ENCODE measurements at regions not wholly inside any gene's neighbourhood (a gene's known extent, or its start where the extent isn't known, plus 50 kb on each side); places are given as distances from the start of the nearest gene placed in this dataset.

DNA sequence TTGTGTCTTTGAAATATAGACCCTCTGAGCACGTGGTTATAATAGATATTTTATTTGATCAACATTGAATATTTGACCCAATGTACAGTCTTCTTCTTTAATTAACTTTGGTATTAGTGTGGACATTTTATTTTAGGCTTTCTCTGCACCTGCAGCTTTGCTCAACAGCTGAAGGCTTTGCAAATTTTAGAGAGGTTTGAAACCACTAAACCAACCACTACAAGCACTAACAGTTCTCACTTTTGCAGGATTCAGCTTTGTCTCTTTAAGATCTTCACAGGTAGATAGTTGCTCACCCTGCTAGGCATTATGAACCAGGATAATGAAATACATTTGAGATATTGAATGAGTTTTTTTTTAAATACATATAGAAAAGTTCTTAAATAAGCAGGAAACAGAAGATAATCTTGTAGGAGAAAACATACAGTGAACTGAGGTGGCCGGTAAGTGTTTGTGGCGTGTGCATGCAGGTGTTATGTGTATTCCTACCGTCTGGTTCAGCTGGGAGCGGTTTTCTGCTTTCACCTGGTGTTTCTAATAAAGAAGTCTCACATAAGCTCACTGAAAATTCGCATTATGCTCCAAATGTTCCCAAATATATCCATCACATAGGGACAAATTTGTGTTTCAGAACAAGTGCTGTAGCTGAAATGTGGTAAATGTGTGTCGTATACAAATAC is 1508.3 kb upstream of the TENM3 start:
- H3K9me3 ChIP-seq (ENCODE audit: control insufficient read depth in 1 of 2, low read length in 2 of 2): peaks cover 0 to under 1% of the 10 kb centered on the region in 2 donors
- no peak overlapping the region for H3K27ac ChIP-seq (ENCODE audit: low read depth, low read length)
- H3K4me1 ChIP-seq (ENCODE audit: control insufficient read depth in 1 of 2, insufficient read depth in 2 of 2, low read length in 2 of 2): no peaks in the 10 kb centered on the region
- H3K4me3 ChIP-seq (ENCODE audit: low read depth in 1 of 2, low read length in 2 of 2): no peak overlapping the region
- no peaks in the 10 kb centered on the region for H3K27me3 ChIP-seq (ENCODE audit: control insufficient read depth in 1 of 2, insufficient read depth in 2 of 2, low read length in 2 of 2)
- no peak overlapping the region for H3K9ac ChIP-seq (ENCODE audit: low read depth in 1 of 2, low read length in 2 of 2)
- H3K36me3 ChIP-seq (ENCODE audit: control insufficient read depth in 1 of 2, insufficient read depth in 2 of 2, low read length in 2 of 2): no peaks in the 10 kb centered on the region

DNA sequence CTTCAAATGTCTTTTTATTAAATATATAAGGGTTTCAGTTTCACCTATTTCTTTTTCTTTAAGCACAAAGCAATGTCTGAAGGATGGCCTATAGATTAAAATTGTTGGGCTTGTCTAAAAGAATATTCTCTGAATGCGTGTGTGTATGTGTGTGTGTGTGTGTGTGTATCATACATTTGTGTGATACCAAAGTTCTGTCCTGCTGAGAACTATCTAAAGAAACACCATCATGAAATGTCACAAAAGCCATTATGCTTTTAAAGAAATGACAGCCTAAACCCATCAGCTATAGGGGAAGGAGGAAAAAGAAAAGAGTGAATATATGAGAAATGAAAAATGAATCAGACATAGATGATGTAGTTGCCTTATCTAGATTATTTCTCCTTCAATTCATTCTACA is 1501.5 kb upstream of the TENM3 start:
- H3K4me1 ChIP-seq (ENCODE audit: control insufficient read depth in 1 of 2, insufficient read depth in 2 of 2, low read length in 2 of 2): no peaks in the 10 kb centered on the region
- no peak overlapping the region for H3K27ac ChIP-seq (ENCODE audit: low read depth, low read length)
- H3K9me3 ChIP-seq (ENCODE audit: control insufficient read depth in 1 of 2, low read length in 2 of 2): no peaks in the 10 kb centered on the region
- no peaks in the 10 kb centered on the region for H3K27me3 ChIP-seq (ENCODE audit: control insufficient read depth in 1 of 2, insufficient read depth in 2 of 2, low read length in 2 of 2)
- H3K4me3 ChIP-seq (ENCODE audit: low read depth in 1 of 2, low read length in 2 of 2): no peak overlapping the region
- no peak overlapping the region for H3K9ac ChIP-seq (ENCODE audit: low read depth in 1 of 2, low read length in 2 of 2)
- H3K36me3 ChIP-seq (ENCODE audit: control insufficient read depth in 1 of 2, insufficient read depth in 2 of 2, low read length in 2 of 2): no peaks in the 10 kb centered on the region

DNA sequence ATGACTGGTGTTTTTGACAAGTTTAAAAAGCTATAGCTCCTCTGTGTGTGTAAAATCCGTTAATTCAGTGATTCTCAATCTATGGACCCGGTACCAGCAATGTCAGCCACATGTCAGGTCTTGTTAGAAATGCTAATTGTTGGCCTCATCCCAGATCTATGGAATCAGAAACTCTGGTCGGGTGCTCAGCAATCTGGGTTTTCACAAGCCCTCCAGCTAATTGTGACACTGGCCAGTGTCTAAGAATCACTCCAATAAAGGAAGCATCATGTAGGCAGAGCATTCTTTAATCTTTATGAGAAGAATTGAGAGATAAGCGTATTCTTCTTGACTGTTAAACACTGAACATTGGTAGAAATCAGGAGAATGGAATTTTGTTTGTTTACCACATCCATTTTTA is 1498.2 kb upstream of the TENM3 start:
- no peak overlapping the region for H3K9ac ChIP-seq (ENCODE audit: low read depth in 1 of 2, low read length in 2 of 2)
- H3K27ac ChIP-seq (ENCODE audit: low read depth, low read length): no peak overlapping the region
- no peaks in the 10 kb centered on the region for H3K4me1 ChIP-seq (ENCODE audit: control insufficient read depth in 1 of 2, insufficient read depth in 2 of 2, low read length in 2 of 2)
- no peaks in the 10 kb centered on the region for H3K27me3 ChIP-seq (ENCODE audit: control insufficient read depth in 1 of 2, insufficient read depth in 2 of 2, low read length in 2 of 2)
- no peaks in the 10 kb centered on the region for H3K36me3 ChIP-seq (ENCODE audit: control insufficient read depth in 1 of 2, insufficient read depth in 2 of 2, low read length in 2 of 2)
- H3K9me3 ChIP-seq (ENCODE audit: control insufficient read depth in 1 of 2, low read length in 2 of 2): no peaks in the 10 kb centered on the region
- H3K4me3 ChIP-seq (ENCODE audit: low read depth in 1 of 2, low read length in 2 of 2): no peak overlapping the region

DNA sequence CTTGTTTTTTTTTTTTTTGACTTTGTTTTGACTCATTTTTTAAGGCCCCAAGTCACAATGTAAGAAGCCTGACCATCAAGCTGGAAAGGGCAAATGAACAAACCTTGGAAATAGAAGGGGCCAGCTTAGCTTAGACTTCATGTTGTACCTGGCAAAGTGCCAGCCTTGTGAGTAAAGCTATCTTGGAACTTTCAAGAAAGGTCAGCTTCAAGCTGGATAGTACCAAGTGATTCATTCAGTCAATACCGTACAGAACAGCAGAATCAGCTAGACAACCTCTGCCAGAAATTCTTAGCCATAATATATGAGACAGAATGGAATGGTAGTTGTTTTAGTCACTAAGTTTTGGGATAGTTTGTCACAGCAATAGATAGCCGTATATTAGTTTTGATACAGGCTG is 1492.2 kb upstream of the TENM3 start:
- no peaks in the 10 kb centered on the region for H3K36me3 ChIP-seq (ENCODE audit: control insufficient read depth in 1 of 2, insufficient read depth in 2 of 2, low read length in 2 of 2)
- no peak overlapping the region for H3K9ac ChIP-seq (ENCODE audit: low read depth in 1 of 2, low read length in 2 of 2)
- H3K9me3 ChIP-seq (ENCODE audit: control insufficient read depth in 1 of 2, low read length in 2 of 2): peaks cover 3 to 6% of the 10 kb centered on the region in 2 donors
- H3K4me3 ChIP-seq (ENCODE audit: low read depth in 1 of 2, low read length in 2 of 2): no peak overlapping the region
- H3K27me3 ChIP-seq (ENCODE audit: control insufficient read depth in 1 of 2, insufficient read depth in 2 of 2, low read length in 2 of 2): no peaks in the 10 kb centered on the region
- no peaks in the 10 kb centered on the region for H3K4me1 ChIP-seq (ENCODE audit: control insufficient read depth in 1 of 2, insufficient read depth in 2 of 2, low read length in 2 of 2)
- H3K27ac ChIP-seq (ENCODE audit: low read depth, low read length): no peak overlapping the region

DNA sequence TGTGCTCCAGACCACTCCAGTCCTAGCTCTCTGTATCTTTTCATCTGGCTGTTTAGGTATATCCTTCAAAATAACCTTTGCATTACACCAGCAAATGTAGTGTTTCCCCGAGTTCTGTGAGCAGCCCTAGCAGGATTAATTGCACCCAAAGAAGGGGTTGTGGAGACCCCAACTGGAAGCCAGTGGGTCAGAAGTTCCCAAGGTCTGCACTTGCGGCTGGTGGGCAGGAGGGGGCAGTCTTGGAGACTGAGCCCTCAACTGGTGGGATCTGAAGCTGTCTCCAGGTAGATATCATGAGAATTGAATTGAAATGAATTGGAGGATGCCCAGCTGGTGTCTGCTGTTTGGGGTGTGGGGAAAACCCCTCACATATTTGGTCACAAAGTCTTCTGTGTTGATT is 1485.3 kb upstream of the TENM3 start:
- Histone ChIP-seq H3K9me3 (ENCODE audit: control insufficient read depth in 1 of 2, low read length in 2 of 2) (no peaks in the 10 kb centered on the region), H3K9ac (ENCODE audit: low read depth in 1 of 2, low read length in 2 of 2) (no peak overlapping the region), H3K27ac (ENCODE audit: low read depth, low read length) (no peak overlapping the region), H3K4me3 (ENCODE audit: low read depth in 1 of 2, low read length in 2 of 2) (no peak overlapping the region), H3K36me3 (ENCODE audit: control insufficient read depth in 1 of 2, insufficient read depth in 2 of 2, low read length in 2 of 2) (no peaks in the 10 kb centered on the region), H3K27me3 (ENCODE audit: control insufficient read depth in 1 of 2, insufficient read depth in 2 of 2, low read length in 2 of 2) (no peaks in the 10 kb centered on the region), H3K4me1 (ENCODE audit: control insufficient read depth in 1 of 2, insufficient read depth in 2 of 2, low read length in 2 of 2) (no peaks in the 10 kb centered on the region)

DNA sequence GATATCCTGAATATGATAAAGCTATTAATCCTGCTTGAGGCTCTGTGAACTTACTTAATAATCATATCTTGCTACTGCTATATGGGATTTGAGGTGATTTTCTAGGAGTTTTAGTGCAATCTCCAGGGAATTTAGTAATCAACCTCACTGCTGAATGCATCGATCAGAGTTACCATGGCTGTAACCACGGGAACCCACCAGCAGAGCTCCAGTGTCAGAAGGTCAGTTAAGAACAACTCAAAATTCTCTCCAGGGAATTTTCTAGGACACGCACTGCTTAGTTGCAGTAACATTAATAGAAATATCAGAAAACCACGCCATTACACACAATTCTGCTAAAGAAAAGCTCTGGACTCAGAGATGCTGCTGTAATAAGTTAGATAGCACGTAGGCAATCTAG is 1477.2 kb upstream of the TENM3 start:
- Histone ChIP-seq H3K27me3 (ENCODE audit: control insufficient read depth in 1 of 2, insufficient read depth in 2 of 2, low read length in 2 of 2) (no peaks in the 10 kb centered on the region), H3K27ac (ENCODE audit: low read depth, low read length) (no peak overlapping the region), H3K36me3 (ENCODE audit: control insufficient read depth in 1 of 2, insufficient read depth in 2 of 2, low read length in 2 of 2) (no peaks in the 10 kb centered on the region), H3K9me3 (ENCODE audit: control insufficient read depth in 1 of 2, low read length in 2 of 2) (no peaks in the 10 kb centered on the region), H3K9ac (ENCODE audit: low read depth in 1 of 2, low read length in 2 of 2) (no peak overlapping the region), H3K4me3 (ENCODE audit: low read depth in 1 of 2, low read length in 2 of 2) (no peak overlapping the region), H3K4me1 (ENCODE audit: control insufficient read depth in 1 of 2, insufficient read depth in 2 of 2, low read length in 2 of 2) (no peaks in the 10 kb centered on the region)

DNA sequence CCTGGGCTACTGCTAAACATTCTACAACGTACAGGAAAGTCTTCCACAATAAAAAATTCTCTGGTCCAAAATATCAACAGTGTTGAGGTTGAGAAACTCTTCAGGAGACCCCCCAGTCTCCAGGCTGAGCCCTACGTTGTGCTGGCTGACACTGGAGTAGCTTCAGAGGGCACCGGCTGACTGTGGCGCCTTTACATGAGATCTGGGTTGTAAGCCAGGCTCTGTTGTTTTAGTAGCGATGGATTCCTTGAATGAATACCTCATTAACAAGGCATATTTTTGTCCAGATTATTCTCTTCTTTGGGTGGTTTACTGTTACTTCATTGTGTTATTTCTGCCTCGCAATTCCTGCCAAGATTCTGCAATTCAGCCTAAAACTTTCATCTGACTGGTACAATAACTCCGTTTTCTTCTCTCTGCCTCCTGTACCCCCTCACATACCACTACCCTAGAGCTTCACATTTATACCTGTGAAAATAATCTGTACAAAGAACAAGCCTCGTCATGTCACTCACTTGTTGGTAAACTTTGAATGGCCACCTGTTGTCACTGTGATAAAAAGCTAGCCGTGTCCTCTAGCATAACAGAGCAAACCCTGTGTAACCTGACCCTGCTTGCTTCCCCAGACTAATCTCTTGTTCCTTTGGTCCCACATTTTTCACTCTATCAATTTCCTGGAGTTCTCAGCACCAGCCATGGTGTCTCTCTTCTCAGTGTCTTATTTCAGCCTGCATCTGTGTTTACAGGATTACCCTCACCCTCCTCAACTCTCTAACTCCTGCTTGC is 1476.1 kb upstream of the TENM3 start:
- Histone ChIP-seq H3K4me3 (ENCODE audit: low read depth in 1 of 2, low read length in 2 of 2) (no peak overlapping the region), H3K4me1 (ENCODE audit: control insufficient read depth in 1 of 2, insufficient read depth in 2 of 2, low read length in 2 of 2) (no peaks in the 10 kb centered on the region), H3K9ac (ENCODE audit: low read depth in 1 of 2, low read length in 2 of 2) (no peak overlapping the region), H3K9me3 (ENCODE audit: control insufficient read depth in 1 of 2, low read length in 2 of 2) (no peaks in the 10 kb centered on the region), H3K27ac (ENCODE audit: low read depth, low read length) (no peak overlapping the region), H3K36me3 (ENCODE audit: control insufficient read depth in 1 of 2, insufficient read depth in 2 of 2, low read length in 2 of 2) (no peaks in the 10 kb centered on the region), H3K27me3 (ENCODE audit: control insufficient read depth in 1 of 2, insufficient read depth in 2 of 2, low read length in 2 of 2) (no peaks in the 10 kb centered on the region)

DNA sequence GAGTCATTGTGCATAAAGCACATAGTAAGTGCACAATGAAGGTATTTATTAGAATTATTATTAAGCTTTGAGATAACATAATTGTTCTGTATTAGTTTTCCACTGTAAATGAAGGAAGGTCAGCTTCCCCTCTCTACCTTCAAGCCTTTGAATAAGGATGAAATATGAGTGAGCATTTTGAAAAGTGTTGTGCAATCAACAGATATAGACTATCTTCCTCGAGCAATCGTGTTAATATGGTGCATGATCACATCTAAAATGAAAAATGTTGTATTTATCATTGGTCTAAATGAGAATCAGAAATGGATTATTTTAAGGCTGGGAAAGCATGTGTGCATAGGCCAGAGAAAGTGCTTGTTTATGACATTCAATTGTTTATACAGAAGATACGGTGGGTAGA is 1474.6 kb upstream of the TENM3 start:
- no peaks in the 10 kb centered on the region for H3K27me3 ChIP-seq (ENCODE audit: control insufficient read depth in 1 of 2, insufficient read depth in 2 of 2, low read length in 2 of 2)
- no peak overlapping the region for H3K4me3 ChIP-seq (ENCODE audit: low read depth in 1 of 2, low read length in 2 of 2)
- H3K9me3 ChIP-seq (ENCODE audit: control insufficient read depth in 1 of 2, low read length in 2 of 2): no peaks in the 10 kb centered on the region
- no peaks in the 10 kb centered on the region for H3K4me1 ChIP-seq (ENCODE audit: control insufficient read depth in 1 of 2, insufficient read depth in 2 of 2, low read length in 2 of 2)
- no peak overlapping the region for H3K27ac ChIP-seq (ENCODE audit: low read depth, low read length)
- H3K36me3 ChIP-seq (ENCODE audit: control insufficient read depth in 1 of 2, insufficient read depth in 2 of 2, low read length in 2 of 2): no peaks in the 10 kb centered on the region
- no peak overlapping the region for H3K9ac ChIP-seq (ENCODE audit: low read depth in 1 of 2, low read length in 2 of 2)

DNA sequence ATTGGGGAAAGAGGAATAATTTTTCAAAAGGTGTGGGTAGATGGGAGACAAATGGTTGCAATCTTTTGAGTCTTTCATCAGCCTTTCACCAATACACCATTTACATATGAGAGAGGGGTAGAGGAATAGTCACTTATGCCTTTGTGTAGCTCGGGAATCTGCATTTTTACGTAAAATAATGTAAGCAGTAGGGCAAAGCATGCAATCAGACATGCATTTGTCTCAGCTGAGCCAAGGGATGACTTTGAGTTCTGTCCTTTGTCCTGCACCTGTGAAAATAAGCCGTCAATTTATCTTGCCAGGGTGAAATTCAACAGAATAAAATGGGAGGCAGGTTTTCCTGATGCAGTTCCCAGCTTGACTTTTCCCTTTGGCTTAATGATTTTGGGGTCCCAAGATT is 1473.4 kb upstream of the TENM3 start:
- Histone ChIP-seq H3K4me3 (ENCODE audit: low read depth in 1 of 2, low read length in 2 of 2) (no peak overlapping the region), H3K27me3 (ENCODE audit: control insufficient read depth in 1 of 2, insufficient read depth in 2 of 2, low read length in 2 of 2) (no peaks in the 10 kb centered on the region), H3K9me3 (ENCODE audit: control insufficient read depth in 1 of 2, low read length in 2 of 2) (no peaks in the 10 kb centered on the region), H3K36me3 (ENCODE audit: control insufficient read depth in 1 of 2, insufficient read depth in 2 of 2, low read length in 2 of 2) (no peaks in the 10 kb centered on the region), H3K9ac (ENCODE audit: low read depth in 1 of 2, low read length in 2 of 2) (no peak overlapping the region), H3K4me1 (ENCODE audit: control insufficient read depth in 1 of 2, insufficient read depth in 2 of 2, low read length in 2 of 2) (no peaks in the 10 kb centered on the region), H3K27ac (ENCODE audit: low read depth, low read length) (no peak overlapping the region)

DNA sequence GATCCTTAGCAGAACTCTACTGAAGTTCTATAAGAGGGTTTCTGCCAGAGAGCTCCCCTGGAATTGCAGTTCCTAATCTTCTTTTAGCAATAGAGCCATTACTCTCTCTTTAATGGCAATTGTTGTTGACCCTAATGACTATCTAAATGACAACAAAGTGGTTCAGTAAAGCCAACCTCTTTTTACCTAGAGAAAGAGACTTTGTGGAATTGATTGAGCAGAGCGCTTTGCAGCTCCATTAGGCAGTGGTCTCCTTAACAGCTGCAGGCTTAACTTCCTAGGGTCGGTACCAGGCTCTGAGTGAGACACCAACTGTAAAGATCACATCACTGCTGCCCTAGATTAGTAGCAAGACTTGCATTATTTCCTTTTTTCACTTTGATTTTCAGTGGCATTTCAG is 1472.9 kb upstream of the TENM3 start:
- H3K4me1 ChIP-seq (ENCODE audit: control insufficient read depth in 1 of 2, insufficient read depth in 2 of 2, low read length in 2 of 2): no peaks in the 10 kb centered on the region
- no peaks in the 10 kb centered on the region for H3K27me3 ChIP-seq (ENCODE audit: control insufficient read depth in 1 of 2, insufficient read depth in 2 of 2, low read length in 2 of 2)
- H3K36me3 ChIP-seq (ENCODE audit: control insufficient read depth in 1 of 2, insufficient read depth in 2 of 2, low read length in 2 of 2): no peaks in the 10 kb centered on the region
- no peaks in the 10 kb centered on the region for H3K9me3 ChIP-seq (ENCODE audit: control insufficient read depth in 1 of 2, low read length in 2 of 2)
- H3K27ac ChIP-seq (ENCODE audit: low read depth, low read length): no peak overlapping the region
- no peak overlapping the region for H3K4me3 ChIP-seq (ENCODE audit: low read depth in 1 of 2, low read length in 2 of 2)
- H3K9ac ChIP-seq (ENCODE audit: low read depth in 1 of 2, low read length in 2 of 2): no peak overlapping the region
